ACHN (cell line): ENCODE measurements at regions not wholly inside any gene's neighbourhood (a gene's known extent, or its start where the extent isn't known, plus 50 kb on each side); places are given as distances from the start of the nearest gene placed in this dataset.

ENCODE experiments used
- DNase-seq: peaks from one replicate; pipeline ENCODE4 v3.0.0-alpha.2; 2015
- in situ Hi-C: cut with HindIII; loops from 2 replicates; pipeline ENCODE4 v1.10.0; 2017; ENCODE audit warnings: low sequenced_read_pairs, low pct_ligation_motif_present, low pct_unique_long_range_greater_than_20kb

- DNase-seq = no peak
- in situ Hi-C loops = no loop called here
Measured at GRCh38 chr3:117556646-117557407, 847.2 kb downstream of the TUSC7 start.

- in situ Hi-C loops = no loop called here
- DNase-seq = no peak
Measured at GRCh38 chr3:117557464-117558090, 848.0 kb downstream of the TUSC7 start.

- DNase-seq = no peak
- in situ Hi-C loops = no loop called here
Measured at GRCh38 chr3:117558681-117559080, 849.1 kb downstream of the TUSC7 start.

- no peak for DNase-seq
- in situ Hi-C loops = no loop called here
Measured at GRCh38 chr3:117562000-117562399, 852.4 kb downstream of the TUSC7 start.

- in situ Hi-C loops = no loop called here
- no peak for DNase-seq
Measured at GRCh38 chr3:117563063-117563462, 853.5 kb downstream of the TUSC7 start.

GRCh38 chr3:117565777-117566176 is 856.2 kb downstream of the TUSC7 start:
- no peak for DNase-seq
- in situ Hi-C loops = no loop called here

GRCh38 chr3:117566926-117567325 is 857.3 kb downstream of the TUSC7 start:
- in situ Hi-C loops = no loop called here
- DNase-seq = no peak

GRCh38 chr3:117567382-117567781 is 857.8 kb downstream of the TUSC7 start:
- in situ Hi-C loops = no loop called here
- DNase-seq = no peak

GRCh38 chr3:117567906-117568305 is 858.3 kb downstream of the TUSC7 start:
- DNase-seq = no peak
- in situ Hi-C loops = no loop called here

GRCh38 chr3:117572786-117573185 is 863.2 kb downstream of the TUSC7 start:
- in situ Hi-C loops = no loop called here
- no peak for DNase-seq

GRCh38 chr3:117580806-117581205 is 871.2 kb downstream of the TUSC7 start:
- no peak for DNase-seq
- in situ Hi-C loops = no loop called here

- DNase-seq = no peak
- in situ Hi-C loops = no loop called here
Measured at GRCh38 chr3:117586161-117586560, 876.6 kb downstream of the TUSC7 start.

- DNase-seq = no peak
- in situ Hi-C loops = no loop called here
Measured at GRCh38 chr3:117587416-117587815, 877.8 kb downstream of the TUSC7 start.

- in situ Hi-C loops = no loop called here
- DNase-seq = no peak
Measured at GRCh38 chr3:117589454-117589853, 879.9 kb downstream of the TUSC7 start.

- in situ Hi-C loops = no loop called here
Measured at GRCh38 chr3:117595615-117596014, 886.0 kb downstream of the TUSC7 start.

GRCh38 chr3:117596503-117596902 is 886.9 kb downstream of the TUSC7 start:
- in situ Hi-C loops = no loop called here
- no peak for DNase-seq

More at GRCh38 chr3:117595615-117596014, 886.0 kb downstream of the TUSC7 start:
- DNase-seq = no peak

- DNase-seq = no peak
- in situ Hi-C loops = no loop called here
Measured at GRCh38 chr3:117597865-117598264, 888.3 kb downstream of the TUSC7 start.

- no peak for DNase-seq
Measured at GRCh38 chr3:117600112-117600511, 890.5 kb downstream of the TUSC7 start.

GRCh38 chr3:117600666-117601065 is 891.1 kb downstream of the TUSC7 start:
- in situ Hi-C loops = no loop called here
- DNase-seq = no peak

More at GRCh38 chr3:117600112-117600511, 890.5 kb downstream of the TUSC7 start:
- in situ Hi-C loops = no loop called here

- in situ Hi-C loops = no loop called here
- no peak for DNase-seq
Measured at GRCh38 chr3:117602058-117602644, 892.6 kb downstream of the TUSC7 start.
